ENCODE measurements at regions not wholly inside any gene's neighbourhood (a gene's known extent, or its start where the extent isn't known, plus 50 kb on each side); places are given as distances from the start of the nearest gene placed in this dataset.

DNA sequence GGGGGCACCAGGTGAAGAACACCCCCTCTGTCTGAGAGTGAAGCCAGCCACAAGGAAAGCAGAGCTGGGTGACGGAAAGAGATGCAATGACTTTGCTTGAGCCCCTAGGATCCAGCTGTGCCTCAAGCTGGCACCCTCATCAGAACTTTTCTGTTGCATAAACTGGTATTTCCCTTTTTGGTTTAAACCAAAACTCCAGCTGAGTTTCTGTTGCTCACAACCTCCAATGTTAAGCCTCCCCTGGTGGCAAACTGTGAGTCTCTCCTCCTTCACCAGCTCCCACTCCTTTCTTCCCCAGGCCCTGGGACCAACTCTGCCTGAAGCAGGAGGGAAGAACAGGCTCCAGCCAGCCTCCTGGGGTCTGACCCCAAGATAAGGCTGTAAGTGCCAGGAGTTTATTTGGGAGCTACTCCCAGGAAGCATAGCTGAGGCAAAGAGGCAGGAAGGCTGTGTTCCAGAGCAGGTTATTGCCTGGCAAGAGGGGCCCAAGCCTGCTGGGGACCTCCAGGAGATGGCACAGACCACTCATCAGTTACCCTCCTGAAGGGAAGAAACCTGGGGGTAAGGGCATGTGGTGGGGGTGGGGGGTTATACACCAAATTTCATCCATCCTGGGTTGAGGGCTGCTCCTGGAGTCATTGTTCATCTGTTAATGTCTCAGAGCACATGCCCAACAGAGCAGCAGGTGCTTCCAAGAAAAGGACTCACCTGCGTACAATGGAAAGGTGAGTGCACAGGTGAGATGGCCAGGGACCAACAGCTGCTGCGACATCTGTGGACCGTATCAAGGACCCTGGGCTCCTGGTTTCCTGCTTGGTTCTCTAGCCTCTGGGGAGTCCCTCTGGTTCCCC is 73.3 kb upstream of the NANOS1 start:
- POLR2A ChIA-PET: no interaction called here
- DNase-seq (ENCODE audit: extremely low spot score): no peak
- CTCF ChIA-PET: no interaction called here
- TF ChIP-seq, protein P1, sequence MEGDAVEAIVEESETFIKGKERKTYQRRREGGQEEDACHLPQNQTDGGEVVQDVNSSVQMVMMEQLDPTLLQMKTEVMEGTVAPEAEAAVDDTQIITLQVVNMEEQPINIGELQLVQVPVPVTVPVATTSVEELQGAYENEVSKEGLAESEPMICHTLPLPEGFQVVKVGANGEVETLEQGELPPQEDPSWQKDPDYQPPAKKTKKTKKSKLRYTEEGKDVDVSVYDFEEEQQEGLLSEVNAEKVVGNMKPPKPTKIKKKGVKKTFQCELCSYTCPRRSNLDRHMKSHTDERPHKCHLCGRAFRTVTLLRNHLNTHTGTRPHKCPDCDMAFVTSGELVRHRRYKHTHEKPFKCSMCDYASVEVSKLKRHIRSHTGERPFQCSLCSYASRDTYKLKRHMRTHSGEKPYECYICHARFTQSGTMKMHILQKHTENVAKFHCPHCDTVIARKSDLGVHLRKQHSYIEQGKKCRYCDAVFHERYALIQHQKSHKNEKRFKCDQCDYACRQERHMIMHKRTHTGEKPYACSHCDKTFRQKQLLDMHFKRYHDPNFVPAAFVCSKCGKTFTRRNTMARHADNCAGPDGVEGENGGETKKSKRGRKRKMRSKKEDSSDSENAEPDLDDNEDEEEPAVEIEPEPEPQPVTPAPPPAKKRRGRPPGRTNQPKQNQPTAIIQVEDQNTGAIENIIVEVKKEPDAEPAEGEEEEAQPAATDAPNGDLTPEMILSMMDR (IDR thresholded peaks at IDR 0.05; ENCODE audit: control extremely low read depth, extremely low read depth, low read depth, missing control alignments): no peak

DNA sequence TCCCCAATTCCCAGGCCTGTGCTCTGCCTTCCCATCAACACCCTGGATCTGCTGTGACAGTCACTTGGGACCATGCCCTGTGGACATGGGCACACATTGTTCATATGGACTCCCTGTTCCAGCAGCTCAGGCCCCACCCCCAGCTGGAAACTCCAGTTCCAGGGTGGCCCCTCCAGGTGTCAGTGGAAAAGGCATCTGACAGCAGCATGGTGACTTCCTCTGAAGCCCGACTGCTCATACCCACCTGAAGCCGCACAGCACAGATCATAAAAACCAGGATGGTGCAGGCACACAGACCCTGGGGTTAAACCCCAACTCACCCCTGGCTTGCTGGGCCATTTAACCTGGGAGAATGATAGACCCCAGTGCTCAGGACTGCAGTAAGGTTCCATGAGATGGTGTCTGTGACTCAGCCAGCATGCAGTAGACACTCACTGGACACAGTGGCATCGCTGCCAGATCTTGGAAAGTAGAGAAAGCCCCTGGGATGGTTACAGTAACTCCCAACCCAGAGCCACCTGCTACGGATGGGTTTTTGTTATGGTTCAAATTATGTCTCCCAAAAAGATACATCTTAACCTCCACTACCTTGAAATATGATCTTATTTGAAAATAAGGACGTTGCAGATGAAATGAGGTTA is 72.6 kb upstream of the NANOS1 start:
- DNase-seq (ENCODE audit: extremely low spot score): no peak
- CTCF ChIA-PET: no interaction called here
- TF ChIP-seq, protein P1 (IDR thresholded peaks at IDR 0.05; ENCODE audit: control extremely low read depth, extremely low read depth, low read depth, missing control alignments): no peak
- POLR2A ChIA-PET: no interaction called here

GRCh38 chr10:118957443-118957825 is 72.1 kb upstream of the NANOS1 start:
- TF ChIP-seq, protein P1 (IDR thresholded peaks at IDR 0.05; ENCODE audit: control extremely low read depth, extremely low read depth, low read depth, missing control alignments): no peak
- CTCF ChIA-PET: no interaction called here
- POLR2A ChIA-PET: no interaction called here
- DNase-seq (ENCODE audit: extremely low spot score): no peak

- ChIA-PET POLR2A (no interaction called here), CTCF (no interaction called here)
- DNase-seq (ENCODE audit: extremely low spot score): no peak
- TF ChIP-seq, protein P1 (IDR thresholded peaks at IDR 0.05; ENCODE audit: control extremely low read depth, extremely low read depth, low read depth, missing control alignments): no peak
These were observed 71.5 kb upstream of the NANOS1 start for GRCh38 chr10:118957966-118958365.

GRCh38 chr10:118958559-118958958 is 71.0 kb upstream of the NANOS1 start:
- ChIA-PET CTCF (no interaction called here), POLR2A (no interaction called here)
- no peak for DNase-seq (ENCODE audit: extremely low spot score)
- TF ChIP-seq, protein P1 (IDR thresholded peaks at IDR 0.05; ENCODE audit: control extremely low read depth, extremely low read depth, low read depth, missing control alignments): no peak

- CTCF ChIA-PET: no interaction called here
- POLR2A ChIA-PET: no interaction called here
These were observed 70.3 kb upstream of the NANOS1 start for GRCh38 chr10:118958984-118959925.

More at GRCh38 chr10:118958984-118959925, 70.3 kb upstream of the NANOS1 start:
- TF ChIP-seq, protein P1 (IDR thresholded peaks at IDR 0.05; ENCODE audit: control extremely low read depth, extremely low read depth, low read depth, missing control alignments): no peak
- DNase-seq (ENCODE audit: extremely low spot score): no peak

All from GM10248 (cell line).